Breast epithelium (tissue), 4 donors: ENCODE measurements at regions not wholly inside any gene's neighbourhood (a gene's known extent, or its start where the extent isn't known, plus 50 kb on each side); places are given as distances from the start of the nearest gene placed in this dataset.

Experiments
- DNase-seq, 2 donors: peaks; one replicate each; pipeline ENCODE4 v3.0.0-alpha.2; 2019; ENCODE audit warnings: low spot score in 2 of 2
- H3K27ac ChIP-seq, 2 donors: fragments of 200-600 bp; sonication (generic) in 1 of 2; one replicate each; pipeline ENCODE4 v1.5.1; 2016 to 2019; ENCODE audit warnings: mild to moderate bottlenecking in 1 of 2
- H3K27me3 ChIP-seq, 2 donors: fragments of 200-600 bp; sonication (generic) in 1 of 2; one replicate each; pipeline versions ENCODE4 v1.5.1 to v1.6.0; 2017 to 2019; ENCODE audit warnings: control low read depth in 1 of 2, mild to moderate bottlenecking in 1 of 2
- H3K36me3 ChIP-seq: fragments of 200-600 bp; one replicate; pipeline ENCODE4 v1.5.1; 2019
- H3K4me1 ChIP-seq, 2 donors: fragments of 200-600 bp; sonication (generic); one replicate each; pipeline ENCODE4 v1.5.1; 2016 to 2019; ENCODE audit warnings: control low read depth in 1 of 2
- H3K4me3 ChIP-seq, 3 donors: fragments of 200-600 bp; sonication (generic); 1 replicate in 2 of 3; 2 replicates in 1 of 3; pipeline ENCODE4 v1.5.1; 2016 to 2019; ENCODE audit warnings: mild to moderate bottlenecking in 3 of 3, moderate library complexity in 2 of 3
- H3K9me3 ChIP-seq, 2 donors: fragments of 200-600 bp; sonication (generic) in 1 of 2; one replicate each; pipeline ENCODE4 v1.5.1; 2016 to 2019; ENCODE audit warnings: control low read depth in 1 of 2
- CTCF ChIP-seq, 3 donors: fragments of 450-650 bp; IDR thresholded peaks; one replicate each; pipeline ENCODE4 v1.5.1; 2016 to 2017; ENCODE audit warnings: antibody characterized with exemption in 3 of 3, mild to moderate bottlenecking in 3 of 3, moderate library complexity in 3 of 3
- POLR2A ChIP-seq: fragments of 450-650 bp; IDR thresholded peaks from one replicate; pipeline ENCODE4 v1.6.1; 2016; ENCODE audit warnings: antibody characterized with exemption, mild to moderate bottlenecking, moderate library complexity
- POLR2AphosphoS5 ChIP-seq, 3 donors: sonication (generic); formaldehyde crosslinking; IDR thresholded peaks; one replicate each; pipeline ENCODE4 v1.6.1; 2017; ENCODE audit warnings: antibody characterized with exemption in 3 of 3
- intact Hi-C: fragments of 100-400 bp; cut with DNase I; formaldehyde crosslinking; loops from one replicate; pipeline ENCODE4 v1.15.1; 2023; ENCODE audit warnings: low total_unique reads

GRCh38 chr7:81213394-81213793 lies 294.5 kb upstream of the SEMA3C start:
- H3K4me3 ChIP-seq, result no peak overlapping the region
- no peak overlapping the region for H3K27ac ChIP-seq
- H3K9me3 ChIP-seq, result no peaks in the 10 kb centered on the region
- intact Hi-C loops, result no loop called here
- no peaks in the 10 kb centered on the region for H3K36me3 ChIP-seq
- DNase-seq, result no peak
- no peaks in the 10 kb centered on the region for H3K27me3 ChIP-seq
- H3K4me1 ChIP-seq, result no peaks in the 10 kb centered on the region
- TF ChIP-seq POLR2A, result no peak
- no peak for TF ChIP-seq POLR2AphosphoS5 (IDR thresholded peaks at IDR 0.05)
- no peak for TF ChIP-seq CTCF (IDR thresholded peaks at IDR 0.05)

DNA sequence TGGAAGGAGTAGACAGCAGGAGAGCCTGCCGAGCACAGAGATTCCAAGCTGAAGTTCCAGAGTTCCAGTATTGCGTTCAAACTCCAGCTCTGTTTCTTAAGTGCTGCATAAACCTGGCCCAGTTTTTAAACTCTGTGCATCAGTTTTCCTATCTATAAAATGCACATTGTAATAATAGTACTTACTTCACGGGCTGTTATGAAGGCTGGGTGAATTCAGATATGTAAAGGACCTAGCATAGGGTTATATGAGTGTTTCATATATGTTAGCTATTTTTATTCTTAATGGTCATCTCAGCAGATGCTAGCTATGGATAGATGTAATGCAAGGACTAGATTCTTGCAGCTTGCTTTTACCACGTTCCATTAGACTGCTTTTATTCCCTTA lies 293.1 kb upstream of the SEMA3C start:
- Histone ChIP-seq H3K9me3 (no peaks in the 10 kb centered on the region), H3K27ac (no peak overlapping the region), H3K27me3 (no peaks in the 10 kb centered on the region), H3K4me1 (no peaks in the 10 kb centered on the region), H3K36me3 (no peaks in the 10 kb centered on the region), H3K4me3 (no peak overlapping the region)
- DNase-seq, result no peak
- intact Hi-C loops, result no loop called here
- TF ChIP-seq CTCF (IDR thresholded peaks at IDR 0.05) (no peak), POLR2AphosphoS5 (IDR thresholded peaks at IDR 0.05) (no peak), POLR2A (no peak)

- Histone ChIP-seq H3K9me3 (no peaks in the 10 kb centered on the region), H3K27ac (no peak overlapping the region), H3K4me1 (no peaks in the 10 kb centered on the region), H3K27me3 (no peaks in the 10 kb centered on the region), H3K36me3 (no peaks in the 10 kb centered on the region), H3K4me3 (no peak overlapping the region)
- DNase-seq, result no peak
- intact Hi-C loops, result no loop called here
- no peak for TF ChIP-seq POLR2A
- TF ChIP-seq POLR2AphosphoS5 (IDR thresholded peaks at IDR 0.05), result no peak
- TF ChIP-seq CTCF (IDR thresholded peaks at IDR 0.05), result no peak
These were observed 292.5 kb upstream of the SEMA3C start for GRCh38 chr7:81211204-81211933.

- H3K27me3 ChIP-seq, result no peaks in the 10 kb centered on the region
- intact Hi-C loops, result no loop called here
- no peaks in the 10 kb centered on the region for H3K36me3 ChIP-seq
- TF ChIP-seq POLR2A (no peak), POLR2AphosphoS5 (IDR thresholded peaks at IDR 0.05) (no peak), CTCF (IDR thresholded peaks at IDR 0.05) (no peak)
- H3K4me1 ChIP-seq, result no peaks in the 10 kb centered on the region
- no peaks in the 10 kb centered on the region for H3K9me3 ChIP-seq
- H3K27ac ChIP-seq, result no peak overlapping the region
- no peak overlapping the region for H3K4me3 ChIP-seq
- DNase-seq, result no peak
These were observed 291.6 kb upstream of the SEMA3C start for GRCh38 chr7:81210137-81211064.

DNA sequence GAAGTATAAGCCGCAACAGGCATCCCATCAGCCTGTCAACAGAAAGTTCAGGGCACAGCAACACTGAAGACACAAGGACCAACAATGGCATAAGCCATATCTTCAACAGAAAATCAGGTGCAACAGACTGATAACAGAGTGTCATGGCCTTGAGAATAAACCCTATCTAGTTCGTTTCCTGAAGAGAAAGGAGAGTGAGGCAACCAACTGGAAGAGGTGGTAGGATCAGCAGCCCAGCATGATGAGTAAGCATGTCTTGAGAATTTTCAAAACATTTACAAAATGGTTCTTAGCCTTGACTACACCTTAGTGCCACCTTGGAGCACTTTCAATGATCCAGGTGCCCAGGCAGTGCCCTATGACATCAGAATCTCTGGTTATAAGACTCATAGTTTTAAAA lies 290.2 kb upstream of the SEMA3C start:
- Histone ChIP-seq H3K27me3 (no peaks in the 10 kb centered on the region), H3K4me3 (no peak overlapping the region), H3K27ac (no peak overlapping the region), H3K9me3 (no peaks in the 10 kb centered on the region), H3K36me3 (no peaks in the 10 kb centered on the region), H3K4me1 (no peaks in the 10 kb centered on the region)
- DNase-seq, result no peak
- TF ChIP-seq CTCF (IDR thresholded peaks at IDR 0.05) (no peak), POLR2A (no peak), POLR2AphosphoS5 (IDR thresholded peaks at IDR 0.05) (no peak)
- intact Hi-C loops, result no loop called here
